ENCODE measurements at regions not wholly inside any gene's neighbourhood (a gene's known extent, or its start where the extent isn't known, plus 50 kb on each side); places are given as distances from the start of the nearest gene placed in this dataset.
"Not testable (repeated sequence)": the region's sequence is repeated elsewhere in the genome, so short reads cannot be mapped to it uniquely, and the experiment has no call there.

GRCh38 chr5:102670224-102670836 is 84.8 kb upstream of the PAM start:
- DNase-seq (ENCODE audit: low spot score), result no peak
- ChIA-PET POLR2A (no interaction called here), CTCF (ENCODE audit: unreplicated experiment) (no interaction called here)
- no peak overlapping the region for H3K4me2 ChIP-seq (ENCODE audit: low read length)
- no peaks in the 10 kb centered on the region for H4K20me1 ChIP-seq (ENCODE audit: insufficient read depth, low read length)
- H2AFZ ChIP-seq (ENCODE audit: low read length), result no peak overlapping the region
- intact Hi-C loops (cut with micrococcal nuclease; ENCODE audit: unreplicated experiment), result no loop called here
- no peaks in the 10 kb centered on the region for H3K9me3 ChIP-seq (ENCODE audit: low read length)
- no TSS peak for BruUV-seq (replicated peaks)
- no peak overlapping the region for H3K4me3 ChIP-seq (ENCODE audit: low read depth, low read length, poor library complexity, severe bottlenecking)
- no peaks in the 10 kb centered on the region for H3K9me2 ChIP-seq (ENCODE audit: insufficient read depth, low read length)
- no peaks in the 10 kb centered on the region for H3K4me1 ChIP-seq (ENCODE audit: insufficient read depth, low read length, poor library complexity, severe bottlenecking)
- no peaks in the 10 kb centered on the region for H3K36me3 ChIP-seq (ENCODE audit: insufficient read depth, low read length)
- no peaks in the 10 kb centered on the region for H3K79me2 ChIP-seq (ENCODE audit: insufficient read depth, low read depth, low read length)
- no peak overlapping the region for H3K27ac ChIP-seq (ENCODE audit: low read depth, low read length, poor library complexity, severe bottlenecking)
- TF ChIP-seq CTCF (conservative IDR thresholded peaks at IDR 0.05; ENCODE audit: low read length), result peak; percentile 62
- no peak for TF ChIP-seq EZH2phosphoT487 (IDR thresholded peaks at IDR 0.05; ENCODE audit: borderline replicate concordance, low read depth, low read length)

- POLR2A ChIA-PET; H3K9me2 ChIP-seq (ENCODE audit: insufficient read depth, low read length); H3K36me3 ChIP-seq (ENCODE audit: insufficient read depth, low read length); intact Hi-C loops (cut with micrococcal nuclease; ENCODE audit: unreplicated experiment); H3K4me1 ChIP-seq (ENCODE audit: insufficient read depth, low read length, poor library complexity, severe bottlenecking); H3K27ac ChIP-seq (ENCODE audit: low read depth, low read length, poor library complexity, severe bottlenecking); DNase-seq (ENCODE audit: low spot score); H3K79me2 ChIP-seq (ENCODE audit: insufficient read depth, low read depth, low read length); H4K20me1 ChIP-seq (ENCODE audit: insufficient read depth, low read length); H3K9me3 ChIP-seq (ENCODE audit: low read length); H2AFZ ChIP-seq (ENCODE audit: low read length); CTCF ChIA-PET (ENCODE audit: unreplicated experiment); BruUV-seq (replicated peaks); H3K4me2 ChIP-seq (ENCODE audit: low read length); H3K4me3 ChIP-seq (ENCODE audit: low read depth, low read length, poor library complexity, severe bottlenecking): not testable (repeated sequence)
Measured at GRCh38 chr5:102671033-102671734, 83.9 kb upstream of the PAM start.

GRCh38 chr5:102678267-102679058 is 76.6 kb upstream of the PAM start:
- BruUV-seq (replicated peaks), result no TSS peak
- no peak overlapping the region for H2AFZ ChIP-seq (ENCODE audit: low read length)
- no peaks in the 10 kb centered on the region for H3K36me3 ChIP-seq (ENCODE audit: insufficient read depth, low read length)
- intact Hi-C loops (cut with micrococcal nuclease; ENCODE audit: unreplicated experiment), result no loop called here
- no peak overlapping the region for H3K4me3 ChIP-seq (ENCODE audit: low read depth, low read length, poor library complexity, severe bottlenecking)
- no peaks in the 10 kb centered on the region for H3K79me2 ChIP-seq (ENCODE audit: insufficient read depth, low read depth, low read length)
- ChIA-PET CTCF (ENCODE audit: unreplicated experiment) (no interaction called here), POLR2A (no interaction called here)
- H3K4me1 ChIP-seq (ENCODE audit: insufficient read depth, low read length, poor library complexity, severe bottlenecking), result no peaks in the 10 kb centered on the region
- H3K9me3 ChIP-seq (ENCODE audit: low read length), result no peaks in the 10 kb centered on the region
- H4K20me1 ChIP-seq (ENCODE audit: insufficient read depth, low read length), result no peaks in the 10 kb centered on the region
- no peak for DNase-seq (ENCODE audit: low spot score)
- no peaks in the 10 kb centered on the region for H3K9me2 ChIP-seq (ENCODE audit: insufficient read depth, low read length)
- H3K4me2 ChIP-seq (ENCODE audit: low read length), result no peak overlapping the region
- no peak overlapping the region for H3K27ac ChIP-seq (ENCODE audit: low read depth, low read length, poor library complexity, severe bottlenecking)
- TF ChIP-seq CTCF (conservative IDR thresholded peaks at IDR 0.05; ENCODE audit: low read length) (no peak), EZH2phosphoT487 (IDR thresholded peaks at IDR 0.05; ENCODE audit: borderline replicate concordance, low read depth, low read length) (no peak)

All from OCI-LY7 (cell line).